ENCODE measurements at regions not wholly inside any gene's neighbourhood (a gene's known extent, or its start where the extent isn't known, plus 50 kb on each side); places are given as distances from the start of the nearest gene placed in this dataset.

DNA sequence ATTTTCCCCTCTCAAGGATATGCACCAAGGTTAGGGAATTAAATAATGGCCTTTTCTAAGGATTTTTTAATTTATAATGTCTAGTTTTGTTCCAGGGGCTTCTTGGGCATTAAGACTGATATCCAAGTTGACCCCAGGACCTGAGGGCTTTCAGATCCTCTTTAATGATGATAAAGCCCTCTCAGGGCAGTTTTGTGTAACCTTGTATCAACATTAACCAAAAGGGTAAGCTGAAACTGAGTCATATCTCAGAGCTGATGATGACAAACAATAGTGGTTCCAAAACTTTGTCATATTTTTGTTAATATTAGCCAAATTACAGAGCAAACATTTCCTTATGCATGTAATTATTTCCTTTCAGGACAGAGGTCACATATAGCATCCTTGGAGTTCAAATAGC lies 309.4 kb upstream of the MAN1A1 start (continued):
- TF ChIP-seq, protein P1, sequence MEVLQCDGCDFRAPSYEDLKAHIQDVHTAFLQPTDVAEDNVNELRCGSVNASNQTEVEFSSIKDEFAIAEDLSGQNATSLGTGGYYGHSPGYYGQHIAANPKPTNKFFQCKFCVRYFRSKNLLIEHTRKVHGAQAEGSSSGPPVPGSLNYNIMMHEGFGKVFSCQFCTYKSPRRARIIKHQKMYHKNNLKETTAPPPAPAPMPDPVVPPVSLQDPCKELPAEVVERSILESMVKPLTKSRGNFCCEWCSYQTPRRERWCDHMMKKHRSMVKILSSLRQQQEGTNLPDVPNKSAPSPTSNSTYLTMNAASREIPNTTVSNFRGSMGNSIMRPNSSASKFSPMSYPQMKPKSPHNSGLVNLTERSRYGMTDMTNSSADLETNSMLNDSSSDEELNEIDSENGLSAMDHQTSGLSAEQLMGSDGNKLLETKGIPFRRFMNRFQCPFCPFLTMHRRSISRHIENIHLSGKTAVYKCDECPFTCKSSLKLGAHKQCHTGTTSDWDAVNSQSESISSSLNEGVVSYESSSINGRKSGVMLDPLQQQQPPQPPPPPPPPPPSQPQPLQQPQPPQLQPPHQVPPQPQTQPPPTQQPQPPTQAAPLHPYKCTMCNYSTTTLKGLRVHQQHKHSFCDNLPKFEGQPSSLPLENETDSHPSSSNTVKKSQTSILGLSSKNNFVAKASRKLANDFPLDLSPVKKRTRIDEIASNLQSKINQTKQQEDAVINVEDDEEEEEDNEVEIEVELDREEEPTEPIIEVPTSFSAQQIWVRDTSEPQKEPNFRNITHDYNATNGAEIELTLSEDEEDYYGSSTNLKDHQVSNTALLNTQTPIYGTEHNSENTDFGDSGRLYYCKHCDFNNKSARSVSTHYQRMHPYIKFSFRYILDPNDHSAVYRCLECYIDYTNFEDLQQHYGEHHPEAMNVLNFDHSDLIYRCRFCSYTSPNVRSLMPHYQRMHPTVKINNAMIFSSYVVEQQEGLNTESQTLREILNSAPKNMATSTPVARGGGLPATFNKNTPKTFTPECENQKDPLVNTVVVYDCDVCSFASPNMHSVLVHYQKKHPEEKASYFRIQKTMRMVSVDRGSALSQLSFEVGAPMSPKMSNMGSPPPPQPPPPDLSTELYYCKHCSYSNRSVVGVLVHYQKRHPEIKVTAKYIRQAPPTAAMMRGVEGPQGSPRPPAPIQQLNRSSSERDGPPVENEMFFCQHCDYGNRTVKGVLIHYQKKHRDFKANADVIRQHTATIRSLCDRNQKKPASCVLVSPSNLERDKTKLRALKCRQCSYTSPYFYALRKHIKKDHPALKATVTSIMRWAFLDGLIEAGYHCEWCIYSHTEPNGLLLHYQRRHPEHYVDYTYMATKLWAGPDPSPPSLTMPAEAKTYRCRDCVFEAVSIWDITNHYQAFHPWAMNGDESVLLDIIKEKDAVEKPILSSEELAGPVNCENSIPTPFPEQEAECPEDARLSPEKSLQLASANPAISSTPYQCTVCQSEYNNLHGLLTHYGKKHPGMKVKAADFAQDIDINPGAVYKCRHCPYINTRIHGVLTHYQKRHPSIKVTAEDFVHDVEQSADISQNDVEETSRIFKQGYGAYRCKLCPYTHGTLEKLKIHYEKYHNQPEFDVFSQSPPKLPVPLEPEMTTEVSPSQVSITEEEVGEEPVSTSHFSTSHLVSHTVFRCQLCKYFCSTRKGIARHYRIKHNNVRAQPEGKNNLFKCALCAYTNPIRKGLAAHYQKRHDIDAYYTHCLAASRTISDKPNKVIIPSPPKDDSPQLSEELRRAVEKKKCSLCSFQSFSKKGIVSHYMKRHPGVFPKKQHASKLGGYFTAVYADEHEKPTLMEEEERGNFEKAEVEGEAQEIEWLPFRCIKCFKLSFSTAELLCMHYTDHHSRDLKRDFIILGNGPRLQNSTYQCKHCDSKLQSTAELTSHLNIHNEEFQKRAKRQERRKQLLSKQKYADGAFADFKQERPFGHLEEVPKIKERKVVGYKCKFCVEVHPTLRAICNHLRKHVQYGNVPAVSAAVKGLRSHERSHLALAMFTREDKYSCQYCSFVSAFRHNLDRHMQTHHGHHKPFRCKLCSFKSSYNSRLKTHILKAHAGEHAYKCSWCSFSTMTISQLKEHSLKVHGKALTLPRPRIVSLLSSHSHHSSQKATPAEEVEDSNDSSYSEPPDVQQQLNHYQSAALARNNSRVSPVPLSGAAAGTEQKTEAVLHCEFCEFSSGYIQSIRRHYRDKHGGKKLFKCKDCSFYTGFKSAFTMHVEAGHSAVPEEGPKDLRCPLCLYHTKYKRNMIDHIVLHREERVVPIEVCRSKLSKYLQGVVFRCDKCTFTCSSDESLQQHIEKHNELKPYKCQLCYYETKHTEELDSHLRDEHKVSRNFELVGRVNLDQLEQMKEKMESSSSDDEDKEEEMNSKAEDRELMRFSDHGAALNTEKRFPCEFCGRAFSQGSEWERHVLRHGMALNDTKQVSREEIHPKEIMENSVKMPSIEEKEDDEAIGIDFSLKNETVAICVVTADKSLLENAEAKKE (CRISPR knock-in tag; IDR thresholded peaks at IDR 0.05) = no peak
- no peak for TF ChIP-seq EZH2 (IDR thresholded peaks at IDR 0.05; ENCODE audit: low read depth, unreplicated experiment)

DNA sequence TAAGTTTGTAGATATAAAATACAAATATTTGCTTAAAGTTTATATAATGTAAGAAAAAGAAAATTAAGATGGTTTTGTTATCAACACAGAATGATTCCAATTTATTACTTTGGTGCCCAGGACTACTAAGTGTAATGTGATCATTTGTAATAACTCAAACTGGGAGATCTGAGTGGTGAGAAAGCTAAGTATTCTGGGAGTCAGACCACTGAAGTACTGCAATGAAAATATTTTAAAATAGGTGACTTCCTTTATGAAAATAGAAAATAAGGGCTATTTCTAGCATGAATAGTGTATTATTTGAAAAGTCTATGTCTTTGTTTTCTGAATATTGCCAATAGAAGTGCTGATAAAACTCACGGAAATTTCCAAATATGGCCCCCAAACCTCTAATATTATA lies 305.6 kb upstream of the MAN1A1 start:
- DNase-seq (ENCODE audit: low spot score) = no peak
- Histone ChIP-seq H3K27me3 (ENCODE audit: insufficient read depth) (no peaks in the 10 kb centered on the region), H3K9me2 (ENCODE audit: insufficient read depth) (no peaks in the 10 kb centered on the region; the same call in 1 of the 2 replicates)

More for the DNA sequence above, 305.6 kb upstream of the MAN1A1 start:
- Histone ChIP-seq H3K4me3 (no peak overlapping the region), H3K4me2 (no peak overlapping the region), H3K27ac (ENCODE audit: low read depth) (no peak overlapping the region), H4K20me1 (replicated peaks; ENCODE audit: insufficient read depth) (no peaks in the 10 kb centered on the region), H3K79me2 (replicated peaks; ENCODE audit: insufficient read depth) (no peaks in the 10 kb centered on the region), H3K4me1 (ENCODE audit: insufficient read depth) (no peaks in the 10 kb centered on the region), H3F3A (replicated peaks; ENCODE audit: low read depth) (no peaks in the 10 kb centered on the region), H2AFZ (no peak overlapping the region), H3K36me3 (ENCODE audit: insufficient read depth) (no peaks in the 10 kb centered on the region)
- Mint-ChIP-seq H3K4me3 (no peak overlapping the region), H3K36me3 (ENCODE audit: low read depth) (no peaks in the 10 kb centered on the region), H3K4me1 (no peaks in the 10 kb centered on the region), H3K9me3 (no peaks in the 10 kb centered on the region), H3K27me3 (ENCODE audit: insufficient read depth, low read depth, poor library complexity) (no peaks in the 10 kb centered on the region), H3K27ac (no peak overlapping the region)
- no peak for TF ChIP-seq ZNF114 (CRISPR knock-in tag; IDR thresholded peaks at IDR 0.05)
- TF ChIP-seq, protein P1 (CRISPR knock-in tag; IDR thresholded peaks at IDR 0.05) = no peak
- TF ChIP-seq NANOG (IDR thresholded peaks at IDR 0.05; ENCODE audit: borderline replicate concordance) = no peak
- no peak for TF ChIP-seq EZH2phosphoT487 (IDR thresholded peaks at IDR 0.05; ENCODE audit: unreplicated experiment)
- TF ChIP-seq JUNB (IDR thresholded peaks at IDR 0.05; ENCODE audit: unreplicated experiment) = no peak
- TF ChIP-seq CREB1 (CRISPR knock-in tag; IDR thresholded peaks at IDR 0.05; ENCODE audit: low read depth) = no peak
- TF ChIP-seq POLR2AphosphoS5 (IDR thresholded peaks at IDR 0.05; ENCODE audit: low read depth) = no peak
- TF ChIP-seq EZH2 (IDR thresholded peaks at IDR 0.05; ENCODE audit: low read depth, unreplicated experiment) = no peak
- ATAC-seq = no peak
